ENCODE measurements at regions not wholly inside any gene's neighbourhood (a gene's known extent, or its start where the extent isn't known, plus 50 kb on each side); places are given as distances from the start of the nearest gene placed in this dataset.

GRCh38 chr13:44249431-44249836 is 124.2 kb upstream of the SERP2 start:
- TF ChIP-seq CTCF (conservative IDR thresholded peaks at IDR 0.05): no peak
- peak overlapping the region; percentile 85 for H3K27ac ChIP-seq

- no peak for TF ChIP-seq CTCF (conservative IDR thresholded peaks at IDR 0.05)
These were observed 120.7 kb upstream of the SERP2 start for GRCh38 chr13:44252938-44253337.

GRCh38 chr13:44255771-44256364 is 117.8 kb upstream of the SERP2 start:
- H3K27ac ChIP-seq: no peak overlapping the region
- no peak for TF ChIP-seq CTCF (conservative IDR thresholded peaks at IDR 0.05)

More at GRCh38 chr13:44252938-44253337, 120.7 kb upstream of the SERP2 start:
- no peak overlapping the region for H3K27ac ChIP-seq

GRCh38 chr13:44257796-44258195 is 115.8 kb upstream of the SERP2 start:
- no peak overlapping the region for H3K27ac ChIP-seq
- no peak for TF ChIP-seq CTCF (conservative IDR thresholded peaks at IDR 0.05)

- H3K27ac ChIP-seq: no peak overlapping the region
- TF ChIP-seq CTCF (conservative IDR thresholded peaks at IDR 0.05): no peak
These were observed 114.3 kb upstream of the SERP2 start for GRCh38 chr13:44259045-44260027.

- H3K27ac ChIP-seq: no peak overlapping the region
- no peak for TF ChIP-seq CTCF (conservative IDR thresholded peaks at IDR 0.05)
These were observed 113.3 kb upstream of the SERP2 start for GRCh38 chr13:44260336-44260735.

Data from VCaP (cell line).